ENCODE measurements at regions not wholly inside any gene's neighbourhood (a gene's known extent, or its start where the extent isn't known, plus 50 kb on each side); places are given as distances from the start of the nearest gene placed in this dataset.

- intact Hi-C loops (cut with DNase I) = no loop called here
- H3K27ac ChIP-seq = no peak overlapping the region
- no peak overlapping the region for H3K4me3 ChIP-seq
- H3K36me3 ChIP-seq = no peaks in the 10 kb centered on the region
- H3K4me1 ChIP-seq = no peaks in the 10 kb centered on the region
- TF ChIP-seq POLR2AphosphoS5 (IDR thresholded peaks at IDR 0.05; ENCODE audit: insufficient read depth in 1 of 2, low read depth in 1 of 2) (peak in 1 of 2 donors; percentile 23), POLR2A (IDR thresholded peaks at IDR 0.05) (no peak), CTCF (IDR thresholded peaks at IDR 0.05) (no peak)
- no peaks in the 10 kb centered on the region for H3K9me3 ChIP-seq
- no peaks in the 10 kb centered on the region for H3K27me3 ChIP-seq
- DNase-seq (ENCODE audit: extremely low spot score in 2 of 2) = no peak
Observed at GRCh38 chr1:87888446-87888845, 559.8 kb downstream of the LMO4 start.

DNA sequence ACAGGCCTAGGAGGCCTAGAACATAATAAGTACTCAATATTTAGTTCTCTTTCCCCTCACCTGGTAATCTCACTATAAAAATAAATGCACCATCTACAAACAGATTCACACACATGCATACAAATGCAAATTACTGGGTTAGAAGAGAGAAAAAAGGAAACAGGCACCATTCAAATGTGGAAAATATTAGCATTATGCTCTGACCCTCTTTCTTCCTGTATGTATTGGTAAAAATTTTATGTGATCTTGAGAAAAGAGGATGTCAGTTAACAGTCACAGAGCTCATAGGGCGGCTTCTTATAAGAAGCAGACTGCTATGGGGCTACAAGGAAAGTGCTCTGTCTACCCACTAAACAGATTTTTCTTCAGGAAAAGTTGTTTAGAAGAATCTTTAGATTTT is 565.4 kb downstream of the LMO4 start:
- intact Hi-C loops (cut with DNase I) = no loop called here

DNA sequence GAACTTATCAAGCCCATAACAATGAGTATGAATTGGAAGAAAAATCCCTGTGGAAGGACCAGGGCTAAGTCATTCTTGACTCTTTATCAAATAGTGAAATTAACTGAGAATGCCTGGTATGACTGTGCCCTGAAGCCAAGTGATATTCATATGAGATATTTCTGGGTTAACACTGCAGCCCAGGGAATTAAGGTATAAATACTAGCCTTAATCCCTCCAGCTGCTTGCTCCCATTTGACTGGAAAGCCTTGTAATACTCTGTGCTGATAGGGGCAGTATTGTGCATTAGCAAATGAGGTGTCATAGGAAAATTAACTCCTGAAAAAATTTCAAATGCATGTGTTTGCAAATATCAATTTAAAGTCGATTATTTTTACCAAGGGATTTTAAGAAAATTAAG is 568.8 kb downstream of the LMO4 start:
- H3K27me3 ChIP-seq = no peaks in the 10 kb centered on the region
- TF ChIP-seq POLR2A (IDR thresholded peaks at IDR 0.05) (no peak), POLR2AphosphoS5 (IDR thresholded peaks at IDR 0.05; ENCODE audit: insufficient read depth in 1 of 2, low read depth in 1 of 2) (no peak), CTCF (IDR thresholded peaks at IDR 0.05) (no peak)
- H3K4me3 ChIP-seq = no peak overlapping the region
- no peaks in the 10 kb centered on the region for H3K9me3 ChIP-seq
- peaks cover 2% of the 10 kb centered on the region for H3K4me1 ChIP-seq
- DNase-seq (ENCODE audit: extremely low spot score in 2 of 2) = no peak
- intact Hi-C loops (cut with DNase I) = no loop called here
- no peaks in the 10 kb centered on the region for H3K36me3 ChIP-seq
- no peak overlapping the region for H3K27ac ChIP-seq

More for the DNA sequence above, 565.4 kb downstream of the LMO4 start:
- Histone ChIP-seq H3K4me3 (no peak overlapping the region), H3K27me3 (no peaks in the 10 kb centered on the region), H3K4me1 (no peaks in the 10 kb centered on the region), H3K27ac (no peak overlapping the region), H3K9me3 (no peaks in the 10 kb centered on the region), H3K36me3 (no peaks in the 10 kb centered on the region)
- DNase-seq (ENCODE audit: extremely low spot score in 2 of 2) = no peak
- no peak for TF ChIP-seq POLR2AphosphoS5 (IDR thresholded peaks at IDR 0.05; ENCODE audit: insufficient read depth in 1 of 2, low read depth in 1 of 2)
- TF ChIP-seq CTCF (IDR thresholded peaks at IDR 0.05) = no peak

GRCh38 chr1:87898431-87898830 is 569.8 kb downstream of the LMO4 start:
- Histone ChIP-seq H3K36me3 (no peaks in the 10 kb centered on the region), H3K9me3 (no peaks in the 10 kb centered on the region), H3K27me3 (no peaks in the 10 kb centered on the region), H3K4me1 (peaks cover 12% of the 10 kb centered on the region), H3K4me3 (no peak overlapping the region), H3K27ac (no peak overlapping the region)
- no peak for DNase-seq (ENCODE audit: extremely low spot score in 2 of 2)
- intact Hi-C loops (cut with DNase I) = no loop called here
- TF ChIP-seq CTCF (IDR thresholded peaks at IDR 0.05) (no peak), POLR2A (IDR thresholded peaks at IDR 0.05) (no peak), POLR2AphosphoS5 (IDR thresholded peaks at IDR 0.05; ENCODE audit: insufficient read depth in 1 of 2, low read depth in 1 of 2) (no peak)

DNA sequence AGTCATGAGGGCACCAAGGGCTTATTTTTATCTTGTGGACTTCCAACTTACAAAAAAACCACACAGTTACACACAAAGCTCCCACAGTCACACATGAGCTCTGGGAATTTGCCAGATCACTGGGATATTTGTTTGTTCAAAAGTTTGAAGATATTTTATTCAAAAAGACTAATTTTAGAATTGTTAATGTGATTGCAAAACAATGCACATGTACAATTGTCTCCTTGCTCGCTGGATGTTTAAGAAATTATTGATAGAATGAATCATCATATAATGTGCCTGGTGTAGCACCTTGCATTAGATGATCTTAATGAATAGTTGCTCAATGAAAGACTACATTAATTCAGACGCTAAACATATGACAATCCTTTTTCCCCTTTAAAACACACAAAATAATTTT is 570.3 kb downstream of the LMO4 start:
- peaks cover 15% of the 10 kb centered on the region for H3K4me1 ChIP-seq
- H3K27ac ChIP-seq = no peak overlapping the region
- intact Hi-C loops (cut with DNase I) = no loop called here
- no peaks in the 10 kb centered on the region for H3K9me3 ChIP-seq
- TF ChIP-seq POLR2AphosphoS5 (IDR thresholded peaks at IDR 0.05; ENCODE audit: insufficient read depth in 1 of 2, low read depth in 1 of 2) (no peak), CTCF (IDR thresholded peaks at IDR 0.05) (no peak)
- no peak overlapping the region for H3K4me3 ChIP-seq
- H3K27me3 ChIP-seq = no peaks in the 10 kb centered on the region
- no peaks in the 10 kb centered on the region for H3K36me3 ChIP-seq
- no peak for DNase-seq (ENCODE audit: extremely low spot score in 2 of 2)
